Motor neuron (in vitro differentiated cells): ENCODE measurements at regions not wholly inside any gene's neighbourhood (a gene's known extent, or its start where the extent isn't known, plus 50 kb on each side); places are given as distances from the start of the nearest gene placed in this dataset.

ENCODE experiments used
- ATAC-seq, 8 experiments: fragments of 200-7000 bp; cut with Tn5 transposase; replicated peaks in 6 of 8; 2 replicates each; pipeline ENCODE4 v1.8.0; 2021; ENCODE audit warnings: mild to moderate bottlenecking in 8 of 8, moderate library complexity in 8 of 8
- H3K27ac ChIP-seq, 2 donors: fragments of 250-450 bp; sonication (Bioruptor Pico); 2 replicates each; pipeline ENCODE4 v1.9.0; 2021; ENCODE audit warnings: antibody characterized with exemption in 2 of 2, mild to moderate bottlenecking in 2 of 2, moderate library complexity in 1 of 2
- H3K4me1 ChIP-seq, 2 donors: fragments of 250-450 bp; sonication (Bioruptor Pico); replicated peaks in 1 of 2; 2 replicates each; pipeline ENCODE4 v1.6.1; 2021; ENCODE audit warnings: antibody characterized with exemption in 2 of 2, mild to moderate bottlenecking in 2 of 2, moderate library complexity in 1 of 2
- H3K4me3 ChIP-seq, 5 donors: fragments of 250-450 bp; sonication (Bioruptor Pico); 2 replicates each; pipeline ENCODE4 v1.9.0; 2021; ENCODE audit warnings: antibody characterized with exemption in 5 of 5, mild to moderate bottlenecking in 5 of 5, moderate library complexity in 4 of 5
- WGBS, 10 experiments: fragments of 450-650 bp; shearing (Covaris generic); methylation state at CpG; one replicate each; pipeline ENCODE4 v1.0.0; 2022; 5-methylcytosine and 5-hydroxymethylcytosine counted together
- in situ Hi-C, 9 experiments: fragments of 400-800 bp; cut with MboI; loops; one replicate each; pipeline ENCODE4 v1.15.0; 2021; ENCODE audit warnings: low sequenced_read_pairs in 9 of 9, low pct_unique_long_range_greater_than_20kb in 2 of 9; ENCODE audit not compliant: unreplicated experiment in 9 of 9

DNA sequence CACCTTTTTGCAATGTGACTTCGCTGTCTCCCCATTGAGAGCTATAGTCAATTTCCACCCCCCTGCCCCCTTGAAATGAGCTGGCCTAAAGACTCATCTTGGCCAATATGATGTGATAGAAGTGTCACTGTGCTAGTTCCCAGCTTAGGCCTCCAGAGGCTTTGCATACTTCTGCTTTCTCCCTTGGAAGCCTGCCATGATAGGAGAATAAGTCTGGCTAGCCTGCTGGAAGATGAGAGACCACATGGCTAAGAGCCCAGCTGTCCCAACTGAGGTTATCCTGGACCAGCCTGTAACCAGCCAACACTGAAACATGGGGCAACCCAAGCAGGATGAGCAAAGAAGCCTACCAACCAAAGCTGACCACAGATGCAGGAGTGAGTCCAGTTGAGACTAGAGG is 196.9 kb downstream of the GRIN2B start:
- H3K4me3 ChIP-seq = no peak overlapping the region
- H3K27ac ChIP-seq = no peak overlapping the region
- 100% methylated on average over 1 of the region's 1 CpG; no CpG with 5 or more reads in 9 of the 10 experiments for WGBS, 10 experiments
- ATAC-seq = peak in 1 of 8 experiments; percentile 48
- in situ Hi-C loops = no loop called here
- H3K4me1 ChIP-seq = no peaks in the 10 kb centered on the region

DNA sequence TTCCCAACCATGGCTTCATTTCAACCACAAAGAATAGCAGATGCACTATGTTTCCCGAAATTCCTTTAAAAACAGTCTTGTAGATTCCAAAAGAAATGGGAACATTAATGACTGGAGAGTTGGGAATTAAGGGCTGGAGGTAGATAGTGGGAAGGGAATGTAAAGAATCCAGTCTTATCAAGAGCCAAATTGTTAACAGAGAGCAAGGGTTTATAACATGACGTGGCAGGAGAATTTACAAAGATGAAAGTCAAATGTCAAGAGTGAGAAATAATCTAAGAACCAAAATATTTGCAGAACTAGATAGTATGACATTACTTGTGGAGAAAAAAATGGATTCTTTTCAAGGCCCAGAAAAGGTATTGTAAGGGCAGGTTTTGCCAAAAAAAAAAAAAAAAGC is 200.9 kb downstream of the GRIN2B start:
- in situ Hi-C loops = no loop called here
- ATAC-seq = no peak
- H3K27ac ChIP-seq = no peak overlapping the region
- H3K4me1 ChIP-seq = no peaks in the 10 kb centered on the region
- WGBS, 10 experiments = 0 to 100% (median 83%) methylated on average over 1 to 2 of the region's 2 CpGs
- no peak overlapping the region for H3K4me3 ChIP-seq

DNA sequence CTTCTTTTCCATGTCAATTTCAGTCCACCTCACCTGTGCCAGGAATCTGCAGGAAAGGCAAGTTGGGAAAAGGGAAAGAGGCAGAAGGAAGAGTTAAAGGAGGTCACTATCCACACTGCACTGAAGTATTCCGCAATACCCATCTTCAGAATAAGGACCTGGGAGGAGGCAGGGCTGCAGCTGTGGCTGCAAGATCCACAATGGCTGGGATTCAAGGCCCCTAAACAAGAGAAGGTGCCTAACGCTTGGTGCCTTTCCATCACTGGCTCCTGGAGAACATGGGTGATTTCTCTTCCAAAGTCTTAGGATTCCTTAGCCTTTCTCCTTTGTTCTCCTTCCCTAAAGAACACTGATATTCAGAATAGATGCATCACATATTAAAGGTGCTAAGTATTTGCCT is 204.0 kb downstream of the GRIN2B start:
- ATAC-seq = no peak
- in situ Hi-C loops = no loop called here
- Histone ChIP-seq H3K4me1 (no peaks in the 10 kb centered on the region), H3K4me3 (no peak overlapping the region), H3K27ac (no peak overlapping the region)
- WGBS, 10 experiments = 0 to 100% (median 90%) methylated on average over 1 to 2 of the region's 2 CpGs; no CpG with 5 or more reads in 3 of the 10 experiments

DNA sequence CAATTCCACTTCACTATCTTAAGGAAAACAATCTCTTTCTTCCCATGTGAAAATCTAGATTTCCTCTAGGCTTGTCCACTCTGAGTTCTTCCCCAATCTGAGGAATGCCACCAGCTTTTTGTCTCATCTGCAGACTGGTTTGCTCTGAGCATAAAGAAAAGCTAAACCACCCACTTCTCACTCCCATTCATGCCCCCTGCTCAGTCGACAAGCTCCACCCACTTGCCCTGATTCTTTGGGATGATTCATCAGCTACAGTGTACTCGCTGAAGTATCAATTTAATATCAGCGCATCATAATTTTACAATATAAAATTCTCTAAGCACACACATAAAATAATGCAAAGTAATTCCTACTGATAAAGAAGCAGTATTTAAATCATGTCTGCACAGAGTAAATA is 209.1 kb downstream of the GRIN2B start:
- 7 to 100% (median 71%) methylated on average over 1 to 3 of the region's 3 CpGs; no CpG with 5 or more reads in 3 of the 10 experiments for WGBS, 10 experiments
- Histone ChIP-seq H3K27ac (no peak overlapping the region), H3K4me3 (no peak overlapping the region), H3K4me1 (peaks cover 0 to 8% of the 10 kb centered on the region in 2 donors)
- peak in 1 of 8 experiments; percentile 39 for ATAC-seq
- in situ Hi-C loops = no loop called here

DNA sequence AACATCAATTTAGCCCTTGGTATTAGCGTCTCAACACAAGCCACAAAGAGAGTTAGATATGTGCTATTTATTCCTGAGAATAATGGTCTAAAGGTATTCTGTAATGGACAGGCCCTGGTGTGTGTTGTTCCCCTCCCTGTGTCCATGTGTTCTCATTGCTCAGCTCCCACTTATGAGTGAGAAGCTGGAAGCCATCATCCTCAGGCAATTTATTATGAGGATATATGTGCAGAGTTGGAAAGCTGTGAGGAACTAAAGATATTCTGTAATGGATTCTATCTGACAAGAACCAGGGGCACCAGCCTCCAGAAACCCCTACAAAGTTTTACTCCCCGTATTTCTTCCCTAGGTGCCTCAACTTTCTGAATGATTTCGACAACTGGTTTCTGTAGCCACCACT is 210.8 kb downstream of the GRIN2B start:
- no peak overlapping the region for H3K27ac ChIP-seq
- ATAC-seq = no peak
- no peak overlapping the region for H3K4me3 ChIP-seq
- 0 to 100% (median 83%) methylated on average over 1 to 3 of the region's 3 CpGs; no CpG with 5 or more reads in 2 of the 10 experiments for WGBS, 10 experiments
- in situ Hi-C loops = no loop called here
- H3K4me1 ChIP-seq = peaks cover 0 to 8% of the 10 kb centered on the region in 2 donors

DNA sequence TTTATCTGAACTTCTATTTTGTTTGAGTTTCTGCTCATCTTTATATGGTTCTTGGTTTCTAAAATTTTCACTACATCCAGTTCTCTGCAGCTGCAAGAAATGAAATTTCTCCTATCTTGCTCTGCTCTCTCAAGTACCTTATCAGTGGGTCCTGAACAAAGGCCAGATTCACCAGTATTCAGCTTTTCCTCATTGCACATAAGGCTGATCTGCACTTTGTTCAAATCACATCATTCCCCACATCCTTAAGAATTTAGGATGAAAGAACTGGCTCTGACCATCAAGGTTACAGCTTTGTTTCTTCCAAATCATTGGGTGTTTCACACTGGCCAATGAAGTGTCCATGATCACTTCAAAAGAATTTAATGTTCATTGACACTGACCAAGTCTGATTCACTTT is 211.4 kb downstream of the GRIN2B start:
- Histone ChIP-seq H3K27ac (no peak overlapping the region), H3K4me1 (peaks cover 0 to 8% of the 10 kb centered on the region in 2 donors), H3K4me3 (no peak overlapping the region)
- ATAC-seq = no peak
- in situ Hi-C loops = no loop called here

DNA sequence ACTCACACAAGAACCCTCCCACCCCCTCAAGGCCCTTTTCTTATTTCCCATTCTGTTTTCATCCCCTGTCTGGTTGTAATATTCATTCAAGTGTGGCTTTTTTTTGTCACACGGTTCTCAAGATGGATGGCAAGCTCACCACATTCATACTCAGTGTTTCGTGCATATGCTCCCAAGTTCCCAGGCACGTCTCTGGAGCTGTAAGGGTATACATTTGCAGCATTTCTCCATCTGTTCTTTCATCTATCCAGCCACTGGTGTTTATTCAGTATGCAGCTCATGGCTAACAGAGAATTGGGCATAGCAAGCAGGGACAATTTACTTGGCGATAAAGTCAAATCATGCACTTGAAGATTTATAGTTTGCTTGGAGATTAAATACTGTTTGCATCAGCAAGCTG is 212.1 kb downstream of the GRIN2B start:
- WGBS, 10 experiments = 0 to 66% (median 17%) methylated on average over 1 to 3 of the region's 4 CpGs; no CpG with 5 or more reads in 3 of the 10 experiments
- Histone ChIP-seq H3K4me3 (no peak overlapping the region), H3K27ac (no peak overlapping the region), H3K4me1 (peaks cover 0 to 8% of the 10 kb centered on the region in 2 donors)
- in situ Hi-C loops = no loop called here
- ATAC-seq = peak in 3 of 8 experiments; percentile 35 to 50 (median 42)

DNA sequence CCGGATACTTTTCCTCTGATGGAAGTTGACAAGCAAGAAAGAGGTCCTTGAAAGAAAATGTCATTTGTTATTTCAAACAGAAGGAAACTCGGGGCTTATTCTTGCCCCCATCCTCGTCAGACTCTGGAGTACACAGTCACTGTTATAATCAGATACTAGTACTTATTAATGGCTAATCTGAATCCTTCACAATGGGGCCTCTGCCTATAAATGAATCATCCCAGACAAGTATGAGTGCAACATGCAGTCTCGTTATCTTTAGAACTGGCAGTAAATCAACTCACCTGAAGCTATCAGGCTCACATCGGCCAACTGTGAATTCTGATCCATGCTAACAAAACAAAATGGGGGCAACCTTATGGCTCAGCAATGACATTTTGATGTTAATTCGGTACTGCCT is 216.7 kb downstream of the GRIN2B start:
- WGBS, 10 experiments = 0 to 100% (median 82%) methylated on average over 1 to 6 of the region's 6 CpGs; no CpG with 5 or more reads in 1 of the 10 experiments
- no peak for ATAC-seq
- in situ Hi-C loops = no loop called here
- no peak overlapping the region for H3K4me3 ChIP-seq
- peaks cover 0 to 8% of the 10 kb centered on the region in 2 donors for H3K4me1 ChIP-seq
- H3K27ac ChIP-seq = no peak overlapping the region

DNA sequence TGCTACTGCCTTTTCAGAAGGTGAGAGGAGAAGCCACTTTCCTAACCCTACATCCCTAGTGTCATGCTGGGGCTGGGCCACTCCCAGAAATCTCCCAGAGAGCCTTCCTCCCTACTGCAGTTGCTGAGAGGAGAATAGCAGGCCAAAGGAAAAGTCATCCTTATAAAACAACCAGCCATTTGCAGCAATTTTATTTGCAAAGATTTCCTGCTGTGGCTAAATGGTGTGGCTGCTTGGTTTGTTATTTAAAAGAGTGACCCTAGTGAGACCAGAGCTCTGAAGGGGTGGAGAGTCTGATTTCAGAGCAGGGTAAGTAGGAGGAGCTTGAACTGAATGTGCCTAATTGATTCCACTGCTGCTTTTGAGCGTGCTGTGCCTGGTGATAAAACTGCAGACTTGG is 232.0 kb downstream of the GRIN2B start:
- H3K4me1 ChIP-seq = peaks cover 31 to 56% of the 10 kb centered on the region in 2 donors
- WGBS, 10 experiments = 0 to 40% (median 0%) methylated on average over 1 of the region's 1 CpG; no CpG with 5 or more reads in 5 of the 10 experiments
- peak in 5 of 8 experiments; percentile 55 to 87 (median 82) for ATAC-seq
- H3K27ac ChIP-seq = no peak overlapping the region
- in situ Hi-C loops = loop anchor here in 5 of 9 experiments (10.0 to 25.0 kb wide), 3 partner anchors 188 to 415 kb away; no protein-coding TSS in a partner anchor
- H3K4me3 ChIP-seq = no peak overlapping the region

DNA sequence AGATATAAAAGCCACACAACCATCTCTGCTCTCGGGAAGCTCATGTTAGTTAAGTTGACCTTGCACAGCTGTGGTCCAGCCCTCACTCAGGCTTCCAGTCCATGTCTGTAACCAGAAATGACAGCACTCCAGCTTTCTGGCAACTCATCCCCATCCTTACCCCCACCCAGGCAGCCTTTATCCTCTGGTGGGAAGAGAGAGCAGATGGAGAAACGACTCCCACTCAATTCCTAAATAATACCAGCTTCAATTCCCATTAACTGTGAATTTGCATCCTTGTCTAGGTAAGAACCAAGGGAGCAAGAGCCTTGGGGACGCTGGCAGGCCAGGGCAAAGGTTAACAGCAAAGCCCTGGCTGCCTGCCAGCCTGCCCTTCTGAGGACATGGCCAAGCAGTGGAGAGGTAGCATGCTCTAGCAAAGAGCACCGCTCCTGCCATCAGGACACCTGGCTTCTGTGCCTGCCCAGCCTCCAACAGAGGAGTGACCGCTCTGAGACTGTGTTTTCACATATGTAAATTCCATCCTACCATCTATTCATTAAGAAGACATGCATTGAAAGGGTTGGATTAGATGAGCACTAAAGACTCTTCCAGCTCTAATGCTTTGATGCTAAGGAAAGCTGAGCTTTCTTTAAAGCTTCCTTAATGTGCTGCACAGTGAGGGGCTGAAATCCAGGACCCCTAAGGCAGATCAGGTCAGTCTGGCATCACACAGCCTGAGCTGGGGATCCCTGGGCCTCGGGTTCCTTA is 236.1 kb downstream of the GRIN2B start:
- Histone ChIP-seq H3K4me3 (no peak overlapping the region), H3K4me1 (peaks cover 43 to 64% of the 10 kb centered on the region in 2 donors), H3K27ac (no peak overlapping the region)
- peak in 4 of 8 experiments; percentile 18 to 42 (median 34) for ATAC-seq
- WGBS, 10 experiments = 0 to 54% (median 5%) methylated on average over 1 to 5 of the region's 6 CpGs; no CpG with 5 or more reads in 2 of the 10 experiments
- in situ Hi-C loops = loop anchor here in 5 of 9 experiments (10.0 to 25.0 kb wide), 3 partner anchors 192 to 420 kb away; no protein-coding TSS in a partner anchor

DNA sequence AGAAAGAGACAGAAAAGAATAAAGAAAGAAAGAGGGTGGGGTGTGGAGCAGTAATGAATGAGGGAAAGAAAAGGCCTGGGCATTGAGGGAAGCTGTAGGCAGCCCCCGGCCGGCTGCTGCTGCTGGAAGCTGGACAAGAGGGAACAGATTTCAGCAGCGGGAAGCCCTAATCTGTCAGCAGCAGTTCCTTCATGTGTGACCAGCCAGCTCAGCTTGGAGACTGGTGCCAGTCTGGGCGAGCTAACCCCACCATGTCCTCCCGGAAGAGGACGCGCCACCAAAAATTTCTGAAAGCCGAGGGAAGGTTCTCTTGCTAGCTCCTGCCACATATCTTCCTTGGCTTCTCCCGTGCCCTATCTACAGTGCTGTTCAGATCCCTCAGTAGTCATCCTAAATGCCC is 236.8 kb downstream of the GRIN2B start:
- no peak overlapping the region for H3K4me3 ChIP-seq
- H3K27ac ChIP-seq = peak overlapping the region in 1 of 2 donors; percentile 68
- peaks cover 39 to 60% of the 10 kb centered on the region in 2 donors for H3K4me1 ChIP-seq
- in situ Hi-C loops = loop anchor here in 5 of 9 experiments (10.0 to 25.0 kb wide), 3 partner anchors 193 to 420 kb away; no protein-coding TSS in a partner anchor
- peak in 4 of 8 experiments; percentile 6 to 40 (median 28) for ATAC-seq
- 0 to 57% (median 22%) methylated on average over 1 to 8 of the region's 9 CpGs; no CpG with 5 or more reads in 1 of the 10 experiments for WGBS, 10 experiments

DNA sequence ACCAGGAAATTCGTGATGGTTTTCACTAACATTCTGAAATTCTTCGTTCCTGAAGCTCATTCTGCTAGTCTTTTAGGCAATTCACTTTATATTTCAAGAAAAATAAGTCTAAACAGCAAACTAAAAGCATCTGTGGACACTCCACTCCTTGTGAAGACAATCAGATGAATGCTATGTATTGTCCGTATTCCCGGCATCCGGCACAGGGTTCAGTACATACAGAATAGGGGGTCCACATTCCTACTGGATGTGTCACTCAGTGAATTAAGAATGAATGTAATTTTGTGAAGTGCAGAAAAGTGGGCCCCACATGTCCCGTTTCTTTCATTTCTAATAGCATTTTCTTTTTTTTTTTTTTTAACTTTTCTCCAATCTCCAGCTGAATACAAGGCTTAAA is 241.3 kb downstream of the GRIN2B start:
- Histone ChIP-seq H3K4me3 (no peak overlapping the region), H3K4me1 (peaks cover 22 to 25% of the 10 kb centered on the region in 2 donors), H3K27ac (peak overlapping the region in 1 of 2 donors; percentile 7)
- in situ Hi-C loops = loop anchor here in 5 of 9 experiments (10.0 to 25.0 kb wide), 3 partner anchors 197 to 425 kb away; no protein-coding TSS in a partner anchor
- WGBS, 10 experiments = 0 to 61% (median 20%) methylated on average over 1 to 6 of the region's 6 CpGs
- peak in 5 of 8 experiments; percentile 63 to 83 (median 76) for ATAC-seq

DNA sequence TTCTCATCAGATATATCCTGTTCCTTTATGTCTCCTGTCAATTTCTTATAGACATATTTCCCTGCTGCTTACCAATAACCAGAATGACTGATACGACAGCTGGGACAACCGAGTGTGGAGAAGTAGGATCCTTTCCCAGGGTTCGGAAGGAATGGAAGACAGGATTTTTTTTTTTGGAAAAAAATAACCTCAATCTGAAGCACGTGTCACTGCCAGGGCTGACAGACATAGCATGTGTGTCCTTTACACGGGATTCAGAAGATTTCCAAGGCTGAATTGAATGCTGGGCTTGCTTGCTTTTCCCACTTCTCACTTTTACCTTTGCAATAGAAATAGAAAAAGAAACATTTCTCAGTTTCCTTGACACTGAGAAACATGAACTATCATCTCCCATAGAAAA is 245.7 kb downstream of the GRIN2B start:
- H3K4me1 ChIP-seq = peaks cover 4% of the 10 kb centered on the region in 2 donors
- in situ Hi-C loops = loop anchor here in 5 of 9 experiments (25.0 kb wide), 2 partner anchors 202 to 427 kb away; no protein-coding TSS in a partner anchor
- H3K4me3 ChIP-seq = no peak overlapping the region
- no peak for ATAC-seq
- 0 to 100% (median 76%) methylated on average over 2 to 4 of the region's 5 CpGs; no CpG with 5 or more reads in 2 of the 10 experiments for WGBS, 10 experiments
- H3K27ac ChIP-seq = no peak overlapping the region
